K562 (cell line): ENCODE measurements at regions not wholly inside any gene's neighbourhood (a gene's known extent, or its start where the extent isn't known, plus 50 kb on each side); places are given as distances from the start of the nearest gene placed in this dataset.

Source experiments
- BHLHE40 ChIP-seq: IDR thresholded peaks from 2 replicates; pipeline ENCODE4 v1.6.1; 2011; ENCODE audit warnings: low read length, improper control_type of control experiment
- FOXK2 ChIP-seq, 2 experiments: fragments of 450-650 bp; IDR thresholded peaks in 1 of 2; conservative IDR thresholded peaks in 1 of 2; 2 replicates each; pipeline ENCODE4 v1.6.1; 2016; ENCODE audit warnings: low read depth in 2 of 2, mild to moderate bottlenecking in 1 of 2
- IRF2 ChIP-seq: sonication (generic); formaldehyde crosslinking; IDR thresholded peaks from 2 replicates; pipeline ENCODE4 v1.8.1; 2022; ENCODE audit warnings: mild to moderate bottlenecking, missing genetic modification reagents
- MAX ChIP-seq: sonication (generic); formaldehyde crosslinking; IDR thresholded peaks from 2 replicates; pipeline ENCODE4 v1.9.0; 2022; ENCODE audit warnings: mild to moderate bottlenecking, missing genetic modification reagents
- MITF ChIP-seq: IDR thresholded peaks from 2 replicates; pipeline ENCODE4 v1.6.1; 2014; ENCODE audit warnings: antibody characterized with exemption
- MNT ChIP-seq, 2 experiments: fragments of 450-650 bp; conservative IDR thresholded peaks; 2 replicates each; pipeline ENCODE4 v1.6.1; 2017; ENCODE audit warnings: mild to moderate bottlenecking in 2 of 2, moderate library complexity in 2 of 2
- NFYB ChIP-seq: IDR thresholded peaks from 2 replicates; pipeline ENCODE4 v1.6.1; 2011; ENCODE audit warnings: mild to moderate bottlenecking, moderate library complexity; ENCODE audit not compliant: insufficient read length; ENCODE audit errors: extremely low read depth
- POLR2G ChIP-seq: fragments of 200-400 bp; formaldehyde crosslinking; IDR thresholded peaks from 2 replicates; pipeline ENCODE4 v1.6.1; 2017; ENCODE audit warnings: low read depth, mild to moderate bottlenecking, antibody characterized with exemption, low read length, moderate library complexity
- RBM25 ChIP-seq: fragments of 200-400 bp; formaldehyde crosslinking; IDR thresholded peaks from 2 replicates; pipeline ENCODE4 v1.6.1; 2018; ENCODE audit warnings: low read length, low read depth, moderate library complexity; ENCODE audit not compliant: severe bottlenecking
- SMAD4 ChIP-seq: fragments of 250-450 bp; sonication (Bioruptor Pico); conservative IDR thresholded peaks from 2 replicates; pipeline ENCODE4 v1.8.0; 2021; ENCODE audit warnings: inconsistent platforms, mild to moderate bottlenecking, moderate library complexity
- SREBF1 ChIP-seq: fragments of 150-350 bp; IDR thresholded peaks from 2 replicates; pipeline ENCODE4 v1.6.1; 2014; ENCODE audit warnings: antibody characterized with exemption, low read depth, low read length, borderline replicate concordance
- TAF1 ChIP-seq: IDR thresholded peaks from 2 replicates; pipeline ENCODE4 v1.6.1; 2011; ENCODE audit warnings: mild to moderate bottlenecking, low read length, moderate library complexity; ENCODE audit not compliant: insufficient read depth, control insufficient read depth, severe bottlenecking; ENCODE audit errors: extremely low read depth
- TFE3 ChIP-seq: fragments of 450-650 bp; formaldehyde crosslinking; IDR thresholded peaks from 2 replicates; pipeline ENCODE4 v1.4.0; 2020; ENCODE audit warnings: mild to moderate bottlenecking, mixed read lengths
- USF2 ChIP-seq: sonication (generic); formaldehyde crosslinking; IDR thresholded peaks from 2 replicates; pipeline ENCODE4 v1.5.0; 2020; ENCODE audit warnings: missing genetic modification reagents
- VEZF1 ChIP-seq: fragments of 200-800 bp; sonication (Bioruptor generic); IDR thresholded peaks from 2 replicates; pipeline ENCODE4 v1.6.1; 2017; ENCODE audit warnings: missing genetic modification characterization, missing compliant biosample characterization
- ZNF311 ChIP-seq: fragments of 250-450 bp; sonication (Bioruptor Pico); IDR thresholded peaks from 2 replicates; pipeline ENCODE4 v1.4.0; 2020; ENCODE audit warnings: mild to moderate bottlenecking, moderate library complexity

GRCh38 chr6:105992315-105992961 lies 93.7 kb upstream of the PRDM1 start (continued):
- TF ChIP-seq NFYB = peak; percentile 66
- TF ChIP-seq MITF = 0 out of 2 replicates have a peak, but pooled peaks have one; percentile 30
- peak; percentile 50 for TF ChIP-seq TAF1
- TF ChIP-seq SREBF1 = 0 out of 2 replicates have a peak, but pooled peaks have one; percentile 50
- 0 out of 2 replicates have a peak, but pooled peaks have one; percentile 29 for TF ChIP-seq SMAD4
- peak; percentile 57 for TF ChIP-seq RBM25
- peak; percentile 74 for TF ChIP-seq POLR2G
- TF ChIP-seq MNT (conservative IDR thresholded peaks at IDR 0.05) = peak; percentile 31 to 46; a peak in 3 of 4 replicates
- peak; percentile 73 for TF ChIP-seq BHLHE40
- TF ChIP-seq VEZF1 (CRISPR knock-in tag) = peak; percentile 68
- peak in 1 of 2 experiments; percentile 29; a peak in 1 of 4 replicates for TF ChIP-seq FOXK2 (conservative IDR thresholded peaks at IDR 0.05 in 1 of 2, IDR thresholded peaks at IDR 0.05 in 1 of 2; ENCODE audit: low read depth in 2 of 2)
- TF ChIP-seq USF2 (CRISPR knock-in tag) = peak; percentile 97
- peak; percentile 77 for TF ChIP-seq MAX (CRISPR knock-in tag)
- TF ChIP-seq TFE3 (CRISPR knock-in tag) = peak; percentile 100
- TF ChIP-seq ZNF311 (CRISPR knock-in tag) = no peak
- peak; percentile 95 for TF ChIP-seq IRF2
